BE2C (cell line): ENCODE measurements at regions not wholly inside any gene's neighbourhood (a gene's known extent, or its start where the extent isn't known, plus 50 kb on each side); places are given as distances from the start of the nearest gene placed in this dataset.

Experiments
- DNase-seq: peaks from one replicate; pipeline ENCODE4 v3.0.0-alpha.2; 2020
- H3K27me3 ChIP-seq: fragments of 250-450 bp; sonication (Bioruptor Pico); 2 replicates; pipeline ENCODE4 v1.5.1; 2020; ENCODE audit warnings: mild to moderate bottlenecking
- H3K36me3 ChIP-seq: fragments of 250-450 bp; sonication (Bioruptor Pico); 2 replicates; pipeline ENCODE4 v1.5.1; 2020; ENCODE audit warnings: mild to moderate bottlenecking
- H3K4me1 ChIP-seq: fragments of 250-450 bp; sonication (Bioruptor Pico); 2 replicates; pipeline ENCODE4 v1.5.1; 2020
- H3K4me3 ChIP-seq: 2 replicates; pipeline ENCODE4 v1.5.1; 2011; ENCODE audit warnings: low read depth, low read length
- H3K9me3 ChIP-seq: fragments of 250-450 bp; sonication (Bioruptor Pico); 2 replicates; pipeline ENCODE4 v1.5.1; 2020
- TF ChIP-seq, protein P1 (sequence below): IDR thresholded peaks from 2 replicates; pipeline ENCODE4 v1.5.1; 2012; ENCODE audit warnings: mild to moderate bottlenecking, low read depth, low read length

DNA sequence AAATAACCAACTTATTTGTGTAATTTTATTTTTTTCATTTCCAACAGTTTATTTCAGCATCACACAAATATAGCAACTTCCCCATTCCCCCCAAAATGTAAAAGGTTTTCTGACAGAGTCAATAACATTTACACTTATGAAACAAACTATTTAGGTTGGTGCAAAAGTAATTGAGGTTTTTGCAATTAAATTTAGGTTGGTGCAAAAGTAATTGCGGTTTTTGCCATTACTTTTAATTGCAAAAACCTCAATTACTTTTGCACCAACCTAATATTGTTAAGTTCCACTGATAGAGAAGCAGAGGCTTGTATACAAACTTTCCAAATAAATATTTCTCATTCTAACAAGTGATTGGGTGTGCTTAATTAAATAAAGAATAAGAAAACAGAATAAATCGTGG, 270.9 kb upstream of the DUSP10 start:
- H3K4me1 ChIP-seq = no peaks in the 10 kb centered on the region
- no peaks in the 10 kb centered on the region for H3K9me3 ChIP-seq
- no peaks in the 10 kb centered on the region for H3K27me3 ChIP-seq
- TF ChIP-seq, protein P1, sequence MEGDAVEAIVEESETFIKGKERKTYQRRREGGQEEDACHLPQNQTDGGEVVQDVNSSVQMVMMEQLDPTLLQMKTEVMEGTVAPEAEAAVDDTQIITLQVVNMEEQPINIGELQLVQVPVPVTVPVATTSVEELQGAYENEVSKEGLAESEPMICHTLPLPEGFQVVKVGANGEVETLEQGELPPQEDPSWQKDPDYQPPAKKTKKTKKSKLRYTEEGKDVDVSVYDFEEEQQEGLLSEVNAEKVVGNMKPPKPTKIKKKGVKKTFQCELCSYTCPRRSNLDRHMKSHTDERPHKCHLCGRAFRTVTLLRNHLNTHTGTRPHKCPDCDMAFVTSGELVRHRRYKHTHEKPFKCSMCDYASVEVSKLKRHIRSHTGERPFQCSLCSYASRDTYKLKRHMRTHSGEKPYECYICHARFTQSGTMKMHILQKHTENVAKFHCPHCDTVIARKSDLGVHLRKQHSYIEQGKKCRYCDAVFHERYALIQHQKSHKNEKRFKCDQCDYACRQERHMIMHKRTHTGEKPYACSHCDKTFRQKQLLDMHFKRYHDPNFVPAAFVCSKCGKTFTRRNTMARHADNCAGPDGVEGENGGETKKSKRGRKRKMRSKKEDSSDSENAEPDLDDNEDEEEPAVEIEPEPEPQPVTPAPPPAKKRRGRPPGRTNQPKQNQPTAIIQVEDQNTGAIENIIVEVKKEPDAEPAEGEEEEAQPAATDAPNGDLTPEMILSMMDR = no peak
- no peak overlapping the region for H3K4me3 ChIP-seq
- no peaks in the 10 kb centered on the region for H3K36me3 ChIP-seq
- DNase-seq = no peak

DNA sequence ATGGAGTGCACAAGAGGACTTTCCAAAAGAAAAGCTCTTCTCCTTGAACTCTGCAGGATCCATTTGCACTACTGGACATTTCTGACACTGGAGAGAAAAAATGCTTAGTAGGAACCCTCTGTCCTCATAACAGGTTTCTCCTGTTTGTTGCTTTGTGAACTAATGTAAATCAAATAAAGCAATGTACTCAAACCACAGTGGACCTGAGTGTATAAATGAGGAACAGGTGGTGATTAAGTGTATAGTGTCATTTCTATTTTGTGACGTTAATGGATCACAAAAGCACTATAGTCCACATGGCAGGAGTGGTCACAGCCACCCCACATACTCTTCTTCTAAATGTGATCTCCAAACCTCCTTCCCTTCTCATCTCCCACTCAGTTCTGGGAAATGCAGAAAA, 268.4 kb upstream of the DUSP10 start:
- Histone ChIP-seq H3K9me3 (no peaks in the 10 kb centered on the region), H3K36me3 (no peaks in the 10 kb centered on the region), H3K4me3 (no peak overlapping the region), H3K4me1 (no peaks in the 10 kb centered on the region; the same call in 1 of the 2 replicates), H3K27me3 (no peaks in the 10 kb centered on the region)
- TF ChIP-seq, protein P1 = no peak
- DNase-seq = no peak

DNA sequence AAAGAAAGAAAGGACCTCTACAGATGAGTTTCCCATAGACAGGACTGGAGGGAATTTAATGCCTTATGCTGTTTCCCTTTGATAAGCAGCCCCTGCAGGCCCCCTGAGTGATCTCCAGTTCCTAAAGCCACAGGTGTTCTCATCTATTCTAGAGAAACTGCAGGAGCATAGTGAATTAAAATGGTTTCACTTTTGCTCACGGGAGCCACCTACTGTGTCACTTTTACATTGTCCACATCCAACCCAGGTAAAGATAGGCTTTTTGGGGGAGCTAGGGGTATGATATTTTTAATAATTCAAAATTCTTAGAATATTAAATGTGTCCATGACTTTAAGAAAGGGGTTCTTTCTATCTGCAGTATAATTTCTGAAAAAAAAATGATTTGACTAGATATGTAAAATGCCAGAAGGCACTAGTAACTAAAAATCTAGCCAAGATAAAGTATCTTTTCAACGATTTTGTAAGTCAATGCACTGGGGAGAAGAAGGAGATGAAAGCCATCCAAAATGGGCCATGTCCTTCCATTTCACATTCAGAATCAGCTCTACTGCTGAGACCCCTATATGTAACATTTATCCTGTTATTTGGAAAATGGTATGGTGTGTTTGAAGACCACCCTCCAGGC, 267.3 kb upstream of the DUSP10 start:
- DNase-seq = no peak
- TF ChIP-seq, protein P1 = peak; percentile 57
- no peaks in the 10 kb centered on the region for H3K9me3 ChIP-seq
- no peak overlapping the region for H3K4me3 ChIP-seq
- H3K4me1 ChIP-seq = no peaks in the 10 kb centered on the region; the same call in 1 of the 2 replicates
- no peaks in the 10 kb centered on the region for H3K27me3 ChIP-seq
- no peaks in the 10 kb centered on the region for H3K36me3 ChIP-seq

DNA sequence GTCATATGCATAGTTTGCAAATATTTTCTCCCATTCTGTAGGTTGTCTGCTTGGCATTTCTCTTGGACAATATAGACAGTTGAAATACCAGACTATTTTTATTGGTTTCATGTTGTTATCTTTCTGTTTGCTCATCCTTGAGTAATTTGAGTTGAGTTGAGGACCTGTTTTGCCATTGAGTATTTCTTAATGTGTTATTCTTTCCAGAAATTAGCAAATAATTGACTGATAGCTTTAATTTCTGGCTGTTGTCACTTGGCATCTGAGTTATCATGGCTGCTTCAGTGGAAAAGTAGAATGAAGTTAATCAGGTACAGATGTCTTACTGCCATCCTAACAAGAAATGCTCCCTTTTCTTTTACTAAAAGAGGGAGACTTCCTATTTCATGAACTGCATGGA, 264.8 kb upstream of the DUSP10 start:
- no peak for DNase-seq
- TF ChIP-seq, protein P1 = no peak
- Histone ChIP-seq H3K4me1 (no peaks in the 10 kb centered on the region; the same call in 1 of the 2 replicates), H3K36me3 (no peaks in the 10 kb centered on the region), H3K4me3 (no peak overlapping the region), H3K27me3 (no peaks in the 10 kb centered on the region), H3K9me3 (no peaks in the 10 kb centered on the region)

DNA sequence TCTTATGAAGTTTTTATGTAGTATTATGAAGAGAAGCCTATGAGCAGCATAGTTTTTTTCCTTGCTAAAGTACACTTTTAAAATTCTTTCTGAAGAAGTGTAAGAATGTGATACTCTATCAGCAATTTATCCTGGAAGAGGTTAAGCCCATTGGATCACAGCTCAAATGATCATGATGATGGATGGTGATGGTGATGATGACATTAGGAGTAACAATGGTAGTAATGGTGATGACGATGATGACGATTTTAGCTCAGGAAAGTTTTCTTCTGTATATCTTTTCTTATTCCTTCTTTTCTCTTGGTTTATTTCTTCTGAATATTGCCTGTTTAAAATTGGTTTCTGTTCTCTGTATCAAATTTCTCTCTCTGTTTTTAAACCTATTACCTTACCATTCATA, 262.9 kb upstream of the DUSP10 start:
- Histone ChIP-seq H3K4me1 (no peaks in the 10 kb centered on the region; the same call in 1 of the 2 replicates), H3K27me3 (no peaks in the 10 kb centered on the region), H3K4me3 (no peak overlapping the region), H3K36me3 (no peaks in the 10 kb centered on the region), H3K9me3 (no peaks in the 10 kb centered on the region)
- TF ChIP-seq, protein P1 = no peak
- DNase-seq = no peak

DNA sequence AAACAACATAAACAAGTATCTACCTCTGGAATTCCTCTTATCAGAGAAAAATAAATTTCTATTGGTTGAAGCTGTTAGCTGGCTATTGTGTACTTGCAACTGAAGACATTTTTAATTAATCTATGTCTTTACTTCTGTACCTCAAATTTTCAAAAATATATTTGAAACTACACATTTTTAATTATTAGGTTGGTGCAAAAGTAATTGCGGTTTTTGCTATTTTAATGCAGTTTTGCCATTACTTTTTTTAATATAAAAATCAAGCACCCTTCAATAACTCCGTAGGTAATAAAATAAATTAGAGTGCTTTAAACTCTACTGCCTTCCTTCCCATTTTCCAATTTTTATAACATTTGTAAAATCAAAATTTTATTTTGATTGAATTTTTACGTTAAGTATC, 262.1 kb upstream of the DUSP10 start:
- no peak overlapping the region for H3K4me3 ChIP-seq
- no peaks in the 10 kb centered on the region; the same call in 1 of the 2 replicates for H3K4me1 ChIP-seq
- no peaks in the 10 kb centered on the region for H3K27me3 ChIP-seq
- no peaks in the 10 kb centered on the region for H3K36me3 ChIP-seq
- TF ChIP-seq, protein P1 = no peak
- DNase-seq = no peak
- H3K9me3 ChIP-seq = no peaks in the 10 kb centered on the region
